Immature natural killer cell (primary cell): ENCODE measurements at regions not wholly inside any gene's neighbourhood (a gene's known extent, or its start where the extent isn't known, plus 50 kb on each side); places are given as distances from the start of the nearest gene placed in this dataset.

ENCODE experiments used
- DNase-seq, 3 donors: peaks; one replicate each; pipeline ENCODE4 v3.0.0; 2022; ENCODE audit warnings: mixed read lengths in 1 of 3
- H3K27ac Mint-ChIP-seq, 6 donors: one replicate each; pipeline ENCODE4 v1.8.0; 2020; ENCODE audit warnings: mixed read lengths in 6 of 6, mild to moderate bottlenecking in 5 of 6, inconsistent platforms in 4 of 6, moderate library complexity in 3 of 6
- H3K27me3 Mint-ChIP-seq, 3 donors: one replicate each; pipeline ENCODE4 v1.8.0; 2020 to 2021; ENCODE audit warnings: low read depth in 3 of 3, mild to moderate bottlenecking in 3 of 3, mixed read lengths in 3 of 3, moderate library complexity in 3 of 3, inconsistent platforms in 1 of 3
- H3K36me3 Mint-ChIP-seq, 3 donors: one replicate each; pipeline ENCODE4 v1.8.0; 2020; ENCODE audit warnings: mixed read lengths in 3 of 3, inconsistent platforms in 2 of 3, mild to moderate bottlenecking in 2 of 3
- H3K4me1 Mint-ChIP-seq, 2 donors: one replicate each; pipeline ENCODE4 v1.8.0; 2020; ENCODE audit warnings: inconsistent platforms in 2 of 2, mild to moderate bottlenecking in 2 of 2, mixed read lengths in 2 of 2, moderate library complexity in 1 of 2
- H3K4me3 Mint-ChIP-seq, 5 donors: one replicate each; pipeline ENCODE4 v1.8.0; 2020; ENCODE audit warnings: mild to moderate bottlenecking in 5 of 5, mixed read lengths in 5 of 5, inconsistent platforms in 3 of 5, moderate library complexity in 3 of 5
- H3K9me3 Mint-ChIP-seq, 6 donors: one replicate each; pipeline ENCODE4 v1.8.0; 2020; ENCODE audit warnings: mild to moderate bottlenecking in 6 of 6, mixed read lengths in 6 of 6, inconsistent platforms in 4 of 6, moderate library complexity in 3 of 6

DNA sequence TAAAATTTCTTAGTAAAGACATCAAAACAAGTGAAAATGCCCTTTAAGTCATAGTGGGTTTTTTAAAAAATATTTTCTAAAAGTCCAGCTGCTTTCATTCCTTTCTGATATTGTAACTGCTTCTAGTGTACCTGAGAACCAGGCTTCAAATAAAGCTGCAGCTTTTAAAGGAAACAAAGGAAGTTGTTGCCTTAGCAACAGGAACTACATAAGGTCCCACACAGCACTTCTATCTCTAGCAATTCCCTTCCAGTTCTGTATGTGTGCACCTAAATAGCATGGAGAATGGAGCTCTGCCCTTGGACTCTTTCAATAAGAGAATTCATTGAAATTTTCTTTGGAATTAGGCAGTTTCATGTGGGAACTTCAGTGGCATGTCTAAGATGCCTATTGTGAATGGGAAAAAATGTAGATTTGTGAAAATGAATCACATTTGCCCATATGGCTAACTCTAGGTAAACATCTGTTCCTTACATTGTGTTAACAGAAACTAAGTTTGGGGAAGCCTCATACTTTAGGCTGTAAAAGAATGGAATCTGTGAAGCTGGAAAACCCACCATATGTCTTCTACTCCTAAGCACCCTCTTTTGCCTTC, 206.4 kb downstream of the KIF2B start:
- DNase-seq, result no peak
- Mint-ChIP-seq H3K27ac (no peak overlapping the region), H3K9me3 (peaks cover 6 to 43% (median 28%) of the 10 kb centered on the region in 6 donors), H3K4me3 (no peak overlapping the region), H3K4me1 (no peaks in the 10 kb centered on the region), H3K36me3 (no peaks in the 10 kb centered on the region), H3K27me3 (peaks cover 0 to 1% (median 0%) of the 10 kb centered on the region in 3 donors)

DNA sequence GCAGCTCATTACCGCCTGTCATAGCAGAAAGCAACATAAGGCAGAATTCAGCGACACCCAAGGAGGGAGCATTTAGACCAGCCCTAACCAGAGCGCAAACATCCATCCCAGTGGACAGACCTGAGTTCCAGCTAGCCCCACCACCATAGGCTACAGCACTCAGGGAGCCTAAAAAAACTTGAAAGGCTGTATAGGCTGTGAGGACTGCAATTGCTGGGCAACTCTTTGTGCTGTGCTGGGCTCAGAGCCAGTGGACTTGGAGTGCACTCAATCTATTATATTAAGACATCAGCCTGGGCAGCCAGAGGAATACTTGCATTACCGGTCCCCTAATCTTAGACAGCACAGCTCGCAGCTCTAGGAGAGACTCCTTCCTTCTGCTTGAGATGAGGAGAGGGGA, 207.3 kb downstream of the KIF2B start:
- H3K27me3 Mint-ChIP-seq, result peaks cover 0 to 1% (median 0%) of the 10 kb centered on the region in 3 donors
- no peaks in the 10 kb centered on the region for H3K4me1 Mint-ChIP-seq
- no peak for DNase-seq
- H3K36me3 Mint-ChIP-seq, result no peaks in the 10 kb centered on the region
- no peak overlapping the region for H3K27ac Mint-ChIP-seq
- H3K4me3 Mint-ChIP-seq, result no peak overlapping the region
- H3K9me3 Mint-ChIP-seq, result peaks cover 5 to 43% (median 27%) of the 10 kb centered on the region in 6 donors

DNA sequence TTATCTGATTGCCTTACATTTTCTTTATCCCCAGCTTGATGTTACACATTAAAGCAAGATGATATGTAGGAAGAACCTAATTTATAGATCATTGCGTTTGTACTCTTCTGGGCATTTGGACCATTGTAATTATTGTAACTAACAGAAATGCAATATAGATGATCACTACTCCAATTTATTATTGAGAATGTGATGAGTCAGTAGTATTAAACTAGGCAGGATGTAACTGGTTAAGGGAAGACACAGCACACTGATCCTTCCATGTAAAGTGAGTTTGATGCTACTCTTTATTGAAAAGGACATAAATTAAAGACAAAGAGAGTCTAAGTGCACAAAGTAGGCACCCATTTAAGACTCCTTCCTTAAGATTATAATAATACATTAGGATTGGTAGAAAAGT, 223.8 kb downstream of the KIF2B start:
- H3K36me3 Mint-ChIP-seq, result no peaks in the 10 kb centered on the region
- no peaks in the 10 kb centered on the region for H3K4me1 Mint-ChIP-seq
- H3K27me3 Mint-ChIP-seq, result no peaks in the 10 kb centered on the region
- DNase-seq, result no peak
- peaks cover 6 to 27% (median 20%) of the 10 kb centered on the region in 6 donors for H3K9me3 Mint-ChIP-seq
- H3K27ac Mint-ChIP-seq, result no peak overlapping the region
- no peak overlapping the region for H3K4me3 Mint-ChIP-seq

DNA sequence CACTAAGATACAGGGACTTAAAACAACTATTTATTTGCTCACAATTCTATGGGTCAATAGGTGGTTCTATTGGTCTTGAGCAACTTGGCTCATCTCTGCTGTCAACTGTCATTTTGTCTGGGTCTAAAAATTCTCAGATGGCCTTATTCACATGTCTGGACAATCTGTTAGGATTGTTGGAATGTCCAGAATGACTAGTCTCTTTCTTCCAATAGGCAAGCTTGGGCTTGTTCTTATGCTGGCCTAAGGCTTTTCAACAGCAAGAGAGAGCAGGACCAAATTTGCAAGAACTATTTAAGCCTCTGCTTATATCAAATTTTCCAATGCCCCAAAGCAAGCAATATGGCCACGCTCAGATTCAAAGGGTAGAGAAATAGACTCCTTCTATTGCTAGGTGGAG, 240.9 kb downstream of the KIF2B start:
- no peak overlapping the region for H3K4me3 Mint-ChIP-seq
- H3K27me3 Mint-ChIP-seq, result peaks cover 0 to 3% (median 0%) of the 10 kb centered on the region in 3 donors
- H3K4me1 Mint-ChIP-seq, result no peaks in the 10 kb centered on the region
- peaks cover 4 to 48% (median 19%) of the 10 kb centered on the region in 6 donors for H3K9me3 Mint-ChIP-seq
- no peaks in the 10 kb centered on the region for H3K36me3 Mint-ChIP-seq
- DNase-seq, result no peak
- no peak overlapping the region for H3K27ac Mint-ChIP-seq

DNA sequence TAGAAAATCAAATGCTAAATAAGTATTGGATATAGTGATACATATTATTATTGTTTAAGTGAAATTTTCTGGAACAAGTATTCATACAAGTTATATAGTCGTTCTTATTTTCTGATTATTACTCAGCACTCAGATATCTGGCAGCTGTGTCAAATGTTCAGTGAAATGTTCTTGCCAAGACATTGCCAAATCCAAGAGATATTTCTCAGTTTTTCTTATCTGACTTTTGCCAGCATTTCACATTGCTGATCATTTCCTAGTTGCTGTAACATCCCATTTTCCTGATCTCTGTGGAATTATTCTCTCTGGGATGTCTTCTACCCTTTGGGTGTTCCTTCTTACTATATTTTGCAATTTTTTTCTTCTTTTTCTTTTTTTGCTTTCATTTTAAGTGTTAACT, 262.3 kb downstream of the KIF2B start:
- Mint-ChIP-seq H3K9me3 (peaks cover 2 to 58% (median 47%) of the 10 kb centered on the region in 6 donors), H3K4me3 (no peak overlapping the region), H3K4me1 (no peaks in the 10 kb centered on the region), H3K36me3 (peaks cover 0 to 3% (median 3%) of the 10 kb centered on the region in 3 donors), H3K27me3 (peaks cover 0 to 1% (median 1%) of the 10 kb centered on the region in 3 donors), H3K27ac (no peak overlapping the region)
- no peak for DNase-seq

DNA sequence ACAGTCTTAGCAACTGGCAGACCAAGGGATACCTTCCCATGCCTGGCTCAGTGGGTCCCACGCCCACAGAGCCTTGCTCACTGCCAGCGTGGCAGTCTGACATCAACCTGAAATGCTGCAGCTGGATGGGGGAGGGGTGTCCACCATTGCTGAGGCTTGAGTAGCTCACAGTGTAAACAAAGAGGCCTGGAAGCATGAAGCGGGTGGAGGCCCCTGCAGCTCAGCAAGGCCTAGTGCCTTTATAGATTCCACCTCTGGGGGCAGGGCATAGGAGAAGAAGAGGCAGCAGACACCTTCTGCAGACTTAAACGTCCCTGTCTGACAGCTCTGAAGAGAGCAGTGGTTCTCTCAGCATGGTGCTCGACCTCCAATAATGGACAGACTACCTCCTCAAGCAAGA, 263.2 kb downstream of the KIF2B start:
- DNase-seq, result no peak
- Mint-ChIP-seq H3K4me1 (no peaks in the 10 kb centered on the region), H3K27ac (no peak overlapping the region), H3K9me3 (peaks cover 5 to 61% (median 49%) of the 10 kb centered on the region in 6 donors), H3K4me3 (no peak overlapping the region), H3K27me3 (peaks cover 0 to 1% (median 1%) of the 10 kb centered on the region in 3 donors), H3K36me3 (peaks cover 0 to 3% (median 3%) of the 10 kb centered on the region in 3 donors)

DNA sequence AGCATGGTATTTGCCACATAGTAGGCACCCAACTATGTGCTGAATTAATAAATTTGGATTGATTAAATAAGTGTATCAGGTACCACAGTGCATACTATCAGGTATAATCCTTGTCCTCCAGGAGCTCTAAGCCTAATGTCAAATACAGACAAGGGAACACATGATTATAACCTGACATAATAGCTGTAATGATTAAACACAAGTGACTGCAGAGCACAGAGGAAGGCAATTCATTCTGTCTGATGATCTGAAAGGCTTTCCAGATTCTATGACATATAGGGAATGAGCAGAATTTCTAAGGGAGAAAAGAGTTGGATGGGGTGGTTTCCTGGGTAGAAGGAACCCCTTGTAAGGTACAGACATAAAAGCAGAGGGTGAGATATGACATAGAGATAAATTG, 273.5 kb downstream of the KIF2B start:
- H3K4me3 Mint-ChIP-seq, result no peak overlapping the region
- H3K4me1 Mint-ChIP-seq, result no peaks in the 10 kb centered on the region
- no peaks in the 10 kb centered on the region for H3K27me3 Mint-ChIP-seq
- peaks cover 9 to 25% (median 13%) of the 10 kb centered on the region in 6 donors for H3K9me3 Mint-ChIP-seq
- H3K36me3 Mint-ChIP-seq, result no peaks in the 10 kb centered on the region
- DNase-seq, result no peak
- H3K27ac Mint-ChIP-seq, result no peak overlapping the region

DNA sequence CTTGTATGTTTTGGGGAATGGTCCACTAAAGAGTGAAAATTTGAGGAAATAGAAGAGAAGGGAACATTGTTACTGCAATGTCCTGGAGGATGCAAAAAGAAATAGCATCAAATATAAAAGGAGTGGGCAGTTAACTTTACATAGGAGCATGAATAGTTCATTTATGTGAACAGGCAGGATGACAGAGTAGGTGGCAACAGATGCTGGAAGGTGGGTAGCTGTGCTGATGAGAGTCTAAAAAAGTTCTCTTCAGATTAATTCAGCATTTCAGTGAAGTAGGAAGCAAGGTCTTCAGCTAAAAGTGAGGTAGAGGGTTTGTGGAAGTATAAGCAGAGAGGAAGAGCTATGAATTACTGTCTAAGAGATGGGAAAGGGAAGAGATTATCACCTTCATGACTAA, 276.5 kb downstream of the KIF2B start:
- H3K36me3 Mint-ChIP-seq, result no peaks in the 10 kb centered on the region

DNA sequence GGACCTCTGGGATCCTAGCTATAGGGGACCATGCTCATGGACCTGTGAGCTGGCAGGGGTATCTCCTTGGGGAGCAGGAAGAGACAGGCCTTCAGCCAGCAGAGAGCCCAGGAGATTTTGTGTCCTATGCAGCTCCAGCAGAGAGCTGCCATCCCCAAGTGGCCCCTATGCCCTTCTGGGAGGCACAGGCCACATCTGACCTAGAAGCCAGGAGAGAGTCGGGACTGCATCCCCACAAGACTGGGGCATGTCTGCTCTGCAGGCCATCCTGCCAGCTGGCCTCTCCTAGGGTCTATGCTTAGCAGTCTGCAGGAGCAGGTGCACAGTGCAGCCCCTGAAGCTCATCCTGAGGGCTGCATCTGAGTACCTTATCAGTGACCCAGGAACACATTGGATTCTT, 279.5 kb downstream of the KIF2B start:
- no peak for DNase-seq
- Mint-ChIP-seq H3K4me1 (no peaks in the 10 kb centered on the region), H3K36me3 (peaks cover 0 to 7% (median 0%) of the 10 kb centered on the region in 3 donors), H3K27me3 (no peaks in the 10 kb centered on the region), H3K27ac (no peak overlapping the region), H3K4me3 (no peak overlapping the region), H3K9me3 (peaks cover 19 to 45% (median 32%) of the 10 kb centered on the region in 6 donors)

More for the DNA sequence above, 276.5 kb downstream of the KIF2B start:
- Mint-ChIP-seq H3K27ac (no peak overlapping the region), H3K4me1 (no peaks in the 10 kb centered on the region), H3K4me3 (no peak overlapping the region), H3K9me3 (peaks cover 7 to 33% (median 19%) of the 10 kb centered on the region in 6 donors), H3K27me3 (no peaks in the 10 kb centered on the region)
- no peak for DNase-seq

DNA sequence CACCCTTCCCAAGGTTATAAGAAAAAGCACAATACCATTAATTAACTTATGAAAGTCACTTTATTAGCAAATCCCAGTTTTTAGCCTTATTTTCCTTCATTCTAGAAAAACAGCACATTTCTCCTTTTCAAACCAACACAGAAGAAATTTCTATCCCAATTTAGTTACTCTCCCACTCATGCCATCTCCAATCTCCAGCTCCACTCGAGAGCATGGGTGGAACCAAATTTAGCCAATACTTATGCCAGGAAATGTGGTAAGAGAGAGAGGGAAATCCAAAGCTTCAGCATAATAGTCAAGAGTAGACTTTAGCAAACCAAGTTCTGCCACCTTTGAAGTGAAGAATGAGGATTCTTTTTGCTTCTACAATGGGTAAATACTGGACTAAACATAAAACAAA, 288.8 kb downstream of the KIF2B start:
- Mint-ChIP-seq H3K27ac (no peak overlapping the region), H3K36me3 (peaks cover 0 to 3% (median 0%) of the 10 kb centered on the region in 3 donors), H3K4me1 (no peaks in the 10 kb centered on the region), H3K27me3 (no peaks in the 10 kb centered on the region), H3K4me3 (no peak overlapping the region), H3K9me3 (peaks cover 6 to 50% (median 30%) of the 10 kb centered on the region in 6 donors)
- no peak for DNase-seq

DNA sequence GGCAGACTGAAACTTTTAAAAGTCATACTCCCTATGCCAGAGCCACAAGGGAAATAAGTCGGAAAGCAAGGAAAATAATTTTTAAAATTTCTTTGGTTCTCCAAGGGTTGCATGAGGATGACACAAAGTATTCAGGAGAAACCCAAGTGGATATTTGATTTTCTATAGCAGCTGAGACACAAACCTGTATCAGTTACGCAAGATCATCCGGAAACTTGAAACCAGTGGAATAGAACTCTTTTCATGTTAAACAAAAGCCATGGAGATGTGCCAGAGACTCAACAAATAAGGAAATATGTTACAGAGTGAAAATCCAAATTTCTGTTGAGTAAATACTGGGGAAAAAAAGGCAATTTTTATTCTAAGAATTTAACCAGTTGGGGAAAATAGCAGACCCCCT, 294.7 kb downstream of the KIF2B start:
- peaks cover 0 to 2% (median 0%) of the 10 kb centered on the region in 3 donors for H3K36me3 Mint-ChIP-seq
- H3K9me3 Mint-ChIP-seq, result peaks cover 6 to 40% (median 22%) of the 10 kb centered on the region in 6 donors
- no peak for DNase-seq
- no peak overlapping the region for H3K27ac Mint-ChIP-seq
- no peaks in the 10 kb centered on the region for H3K27me3 Mint-ChIP-seq
- H3K4me3 Mint-ChIP-seq, result no peak overlapping the region
- no peaks in the 10 kb centered on the region for H3K4me1 Mint-ChIP-seq

DNA sequence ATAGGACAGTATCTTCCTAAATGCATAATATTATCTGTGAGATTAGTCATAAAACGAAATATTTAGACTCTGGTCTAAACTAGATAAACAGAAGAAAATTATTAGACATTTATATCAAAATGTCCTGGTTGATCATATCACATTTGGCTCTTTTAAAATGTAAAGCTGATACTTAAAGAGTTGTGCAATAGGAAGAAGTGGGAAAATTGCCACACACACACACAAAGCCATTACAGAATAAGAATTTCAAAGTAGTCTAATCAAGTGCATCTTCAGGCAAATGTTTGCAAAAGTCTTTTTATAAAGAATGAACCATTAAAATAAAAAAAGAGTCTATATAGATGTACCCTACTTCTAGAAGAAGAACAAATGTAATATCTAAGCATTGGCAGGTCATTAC, 301.7 kb downstream of the KIF2B start:
- no peak for DNase-seq
- H3K36me3 Mint-ChIP-seq, result peaks cover 0 to 2% (median 0%) of the 10 kb centered on the region in 3 donors
- H3K27me3 Mint-ChIP-seq, result no peaks in the 10 kb centered on the region
- no peaks in the 10 kb centered on the region for H3K4me1 Mint-ChIP-seq
- no peak overlapping the region for H3K27ac Mint-ChIP-seq
- H3K4me3 Mint-ChIP-seq, result no peak overlapping the region
- peaks cover 16 to 48% (median 40%) of the 10 kb centered on the region in 6 donors for H3K9me3 Mint-ChIP-seq

DNA sequence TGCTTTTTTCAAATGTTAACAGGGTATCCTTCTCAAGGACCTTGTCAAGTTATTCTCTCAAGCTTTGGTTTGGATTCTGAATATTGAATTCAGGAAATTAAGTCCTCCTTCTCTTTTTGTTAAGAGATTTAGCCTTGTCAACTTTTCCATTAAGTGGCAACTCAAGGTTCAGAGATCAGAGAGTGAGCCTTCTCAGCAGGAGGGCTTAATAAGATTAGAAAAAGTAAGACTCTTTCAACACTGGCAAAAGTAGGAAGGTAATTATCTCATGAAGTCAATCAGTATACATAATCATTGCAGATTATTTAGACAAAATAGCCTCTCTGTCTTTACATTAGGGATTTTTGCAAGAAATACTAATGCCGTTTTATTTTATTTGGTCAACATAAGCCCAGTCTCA, 330.7 kb downstream of the KIF2B start:
- H3K27me3 Mint-ChIP-seq, result no peaks in the 10 kb centered on the region
- H3K27ac Mint-ChIP-seq, result no peak overlapping the region
- no peak for DNase-seq
- H3K4me1 Mint-ChIP-seq, result no peaks in the 10 kb centered on the region
- H3K36me3 Mint-ChIP-seq, result peaks cover 0 to 5% (median 0%) of the 10 kb centered on the region in 3 donors
- H3K9me3 Mint-ChIP-seq, result peaks cover 4 to 55% (median 22%) of the 10 kb centered on the region in 6 donors
- no peak overlapping the region for H3K4me3 Mint-ChIP-seq

DNA sequence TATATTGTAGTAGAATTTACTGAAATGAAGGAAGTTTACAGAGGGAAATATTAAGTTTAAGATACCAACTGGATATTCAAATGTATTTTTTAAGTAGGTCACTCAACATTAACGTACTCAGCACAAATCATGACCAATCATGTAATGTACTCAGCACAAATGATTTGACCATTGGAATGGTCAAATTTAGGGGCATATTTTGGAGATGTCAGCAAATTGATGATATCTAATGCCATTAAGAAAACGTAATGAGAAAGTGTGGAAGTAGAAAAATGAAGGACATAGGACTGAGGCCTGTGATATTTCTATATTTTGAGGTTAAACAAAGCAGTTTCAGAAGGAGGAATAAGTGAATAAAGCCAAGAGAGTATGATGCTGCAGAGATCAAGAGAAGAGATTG, 334.8 kb downstream of the KIF2B start:
- DNase-seq, result no peak
- Mint-ChIP-seq H3K4me3 (no peak overlapping the region), H3K4me1 (no peaks in the 10 kb centered on the region), H3K9me3 (peaks cover 6 to 51% (median 28%) of the 10 kb centered on the region in 6 donors), H3K27me3 (no peaks in the 10 kb centered on the region), H3K27ac (no peak overlapping the region), H3K36me3 (peaks cover 0 to 10% (median 0%) of the 10 kb centered on the region in 3 donors)
